ENCODE measurements at regions not wholly inside any gene's neighbourhood (a gene's known extent, or its start where the extent isn't known, plus 50 kb on each side); places are given as distances from the start of the nearest gene placed in this dataset.
"Not testable (repeated sequence)": the region's sequence is repeated elsewhere in the genome, so short reads cannot be mapped to it uniquely, and the experiment has no call there.

DNA sequence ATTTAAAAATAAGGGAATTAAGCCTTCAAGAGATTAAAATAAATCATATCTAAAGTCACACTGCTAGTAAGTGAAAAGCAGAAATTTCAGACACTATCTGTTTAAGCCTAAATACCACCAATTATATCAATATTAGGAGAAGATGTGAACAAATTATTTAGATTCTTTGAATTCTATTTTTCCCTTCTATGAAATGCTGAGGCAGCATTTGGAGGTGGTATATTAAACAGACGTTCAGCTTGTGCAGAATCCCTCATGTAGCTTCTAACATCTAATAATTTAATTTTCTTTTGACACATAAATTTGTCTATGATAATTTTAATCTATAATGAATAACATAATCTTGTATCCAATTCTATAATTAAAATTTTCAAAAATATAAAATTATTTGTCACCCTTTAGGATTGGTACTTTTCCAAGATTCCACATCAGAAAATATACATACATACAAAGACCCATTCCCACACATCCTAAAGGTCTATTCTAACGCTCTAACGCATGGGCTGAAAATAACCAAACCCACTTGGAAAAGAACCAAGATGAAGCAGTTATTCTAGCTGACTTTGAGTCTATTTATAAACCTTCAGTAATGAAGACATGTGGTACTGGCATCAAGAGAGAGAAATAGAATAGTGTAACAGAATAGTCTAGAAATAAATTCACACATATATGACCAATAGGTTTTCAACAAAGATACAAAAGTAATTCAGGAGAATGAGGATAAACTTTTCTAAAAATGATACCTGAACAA lies 751.8 kb downstream of the GALC start:
- DNase-seq (ENCODE audit: low read depth in 2 of 2), result no peak

GRCh38 chr14:87240319-87240718 lies 752.7 kb downstream of the GALC start:
- DNase-seq (ENCODE audit: low read depth in 2 of 2), result not testable (repeated sequence)

GRCh38 chr14:87233806-87234384 lies 759.1 kb downstream of the GALC start:
- DNase-seq (ENCODE audit: low read depth in 2 of 2), result no peak

DNA sequence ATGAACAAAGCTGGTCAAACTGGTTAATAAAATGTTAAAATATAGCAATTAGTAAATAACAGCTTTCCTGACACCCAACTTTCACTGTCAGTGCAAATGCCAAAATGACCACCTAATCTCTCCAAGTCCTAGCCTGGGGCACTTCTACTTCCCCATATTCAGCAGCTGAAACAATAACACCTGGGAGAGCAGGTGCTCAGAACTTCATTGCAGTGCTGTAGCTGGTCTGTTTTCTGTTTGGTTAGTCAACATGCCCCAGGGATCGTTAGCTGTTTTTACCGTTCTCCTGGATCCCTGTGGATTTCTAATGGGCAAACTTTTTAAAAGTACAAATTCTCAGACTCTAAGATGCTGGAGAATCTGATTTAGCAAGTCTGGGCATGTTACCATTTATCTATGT lies 759.7 kb downstream of the GALC start:
- DNase-seq (ENCODE audit: low read depth in 2 of 2), result no peak

GRCh38 chr14:87231336-87232026 lies 761.5 kb downstream of the GALC start:
- DNase-seq (ENCODE audit: low read depth in 2 of 2), result no peak

DNA sequence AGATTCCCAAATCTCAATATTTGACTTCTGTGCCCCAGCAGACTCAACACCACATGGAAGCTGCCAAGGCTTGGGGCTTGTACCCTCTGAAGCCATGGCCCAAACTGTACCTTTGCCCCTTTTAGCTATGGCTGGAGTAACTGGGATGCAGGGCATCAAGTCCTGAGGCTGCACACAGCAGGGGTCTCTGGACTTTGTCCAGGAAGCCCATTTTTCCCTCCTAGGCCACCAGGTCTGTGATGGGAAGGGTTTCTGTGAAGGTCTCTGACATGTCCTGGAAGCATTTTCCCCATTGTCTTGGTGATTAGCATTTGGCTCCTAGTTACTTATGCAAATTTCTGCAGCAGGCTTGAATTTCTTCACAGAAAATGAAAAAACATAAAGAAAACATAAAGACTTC lies 762.3 kb downstream of the GALC start:
- no peak for DNase-seq (ENCODE audit: low read depth in 2 of 2)

GRCh38 chr14:87229131-87229530 lies 763.9 kb downstream of the GALC start:
- no peak for DNase-seq (ENCODE audit: low read depth in 2 of 2)

- DNase-seq (ENCODE audit: low read depth in 2 of 2), result no peak
Measured at GRCh38 chr14:87217023-87217422, 776.0 kb downstream of the GALC start.

DNA sequence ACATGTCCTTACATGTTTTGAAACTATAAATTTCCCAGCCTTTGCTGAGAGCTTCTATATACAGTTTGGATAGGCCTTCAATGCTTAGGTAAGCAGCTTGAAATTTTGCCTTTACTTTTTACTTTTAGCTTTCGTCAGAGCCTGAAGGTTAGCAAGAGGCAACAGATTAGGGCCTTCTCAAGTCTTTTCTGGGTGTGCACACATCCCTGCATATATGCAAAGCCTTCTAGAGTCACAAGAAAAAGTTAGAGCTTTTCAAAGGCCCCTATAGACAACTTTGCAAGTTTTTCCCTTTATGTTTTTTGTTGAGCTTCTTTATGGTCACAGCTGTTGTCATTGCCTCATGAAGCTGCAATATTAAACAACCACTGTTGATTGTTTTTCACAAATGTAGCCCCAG lies 778.4 kb downstream of the GALC start:
- no peak for DNase-seq (ENCODE audit: low read depth in 2 of 2)

- no peak for DNase-seq (ENCODE audit: low read depth in 2 of 2)
Measured at GRCh38 chr14:87207756-87208155, 785.2 kb downstream of the GALC start.

DNA sequence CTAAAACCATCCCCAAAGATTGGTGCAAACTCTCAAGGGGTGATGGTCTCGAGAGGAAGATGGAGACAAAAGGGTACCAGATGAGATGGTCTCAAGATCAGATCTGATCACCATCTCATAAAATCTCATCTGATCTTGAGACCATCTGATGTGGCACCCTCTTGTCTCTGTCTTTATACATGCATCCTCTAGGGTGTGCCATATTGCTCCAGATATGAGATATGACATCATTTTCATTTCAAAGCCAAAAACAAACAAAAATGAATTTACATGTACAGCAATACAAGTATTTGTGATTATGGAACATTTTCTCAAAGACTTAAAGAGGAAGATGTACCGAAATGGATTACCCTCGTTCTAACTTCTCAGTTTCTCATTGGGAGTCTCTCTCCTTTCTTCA lies 787.2 kb downstream of the GALC start:
- DNase-seq (ENCODE audit: low read depth in 2 of 2), result no peak

DNA sequence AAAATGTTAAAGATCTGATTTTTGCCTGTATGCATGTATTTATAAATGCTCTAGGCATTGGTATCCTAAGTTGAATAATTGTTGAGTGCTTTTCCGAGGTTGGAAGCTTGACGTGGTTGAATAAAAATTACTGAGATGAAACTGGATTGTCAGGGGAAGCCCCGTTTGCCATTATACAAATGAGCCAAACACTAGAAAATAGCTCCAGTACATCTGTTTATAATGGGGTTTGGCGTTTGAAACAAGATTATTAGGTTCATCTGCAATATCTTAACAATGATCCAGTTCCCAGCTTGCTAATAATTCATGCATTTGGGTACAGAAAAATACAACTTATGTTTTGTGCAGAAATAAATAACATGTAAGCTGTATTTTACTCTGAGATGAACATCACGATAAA lies 789.6 kb downstream of the GALC start:
- no peak for DNase-seq (ENCODE audit: low read depth in 2 of 2)

DNA sequence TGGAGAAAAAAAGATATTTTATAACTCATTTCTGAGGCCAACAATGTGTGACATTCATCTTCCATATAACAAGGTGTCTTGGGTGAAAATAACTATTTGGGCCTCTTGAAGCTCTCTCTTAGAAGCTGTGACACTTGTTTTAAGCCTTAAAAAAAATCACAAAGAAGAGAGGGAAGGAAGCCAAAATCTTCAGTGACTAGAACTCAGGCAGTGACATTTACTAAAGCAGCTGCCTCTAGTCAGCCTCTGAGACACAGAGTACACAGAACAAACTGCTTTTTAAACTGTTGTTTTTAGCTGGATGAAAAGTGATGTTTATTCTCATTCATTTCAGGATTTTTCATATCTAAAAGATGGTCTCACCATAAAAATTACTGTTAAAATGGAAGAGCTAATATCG lies 793.6 kb downstream of the GALC start:
- DNase-seq (ENCODE audit: low read depth in 2 of 2), result no peak

- no peak for DNase-seq (ENCODE audit: low read depth in 2 of 2)
Measured at GRCh38 chr14:87196436-87196835, 796.5 kb downstream of the GALC start.

- no peak for DNase-seq (ENCODE audit: low read depth in 2 of 2)
Measured at GRCh38 chr14:87187786-87188185, 805.2 kb downstream of the GALC start.

GRCh38 chr14:87186737-87187136 lies 806.2 kb downstream of the GALC start:
- DNase-seq (ENCODE audit: low read depth in 2 of 2), result no peak

DNA sequence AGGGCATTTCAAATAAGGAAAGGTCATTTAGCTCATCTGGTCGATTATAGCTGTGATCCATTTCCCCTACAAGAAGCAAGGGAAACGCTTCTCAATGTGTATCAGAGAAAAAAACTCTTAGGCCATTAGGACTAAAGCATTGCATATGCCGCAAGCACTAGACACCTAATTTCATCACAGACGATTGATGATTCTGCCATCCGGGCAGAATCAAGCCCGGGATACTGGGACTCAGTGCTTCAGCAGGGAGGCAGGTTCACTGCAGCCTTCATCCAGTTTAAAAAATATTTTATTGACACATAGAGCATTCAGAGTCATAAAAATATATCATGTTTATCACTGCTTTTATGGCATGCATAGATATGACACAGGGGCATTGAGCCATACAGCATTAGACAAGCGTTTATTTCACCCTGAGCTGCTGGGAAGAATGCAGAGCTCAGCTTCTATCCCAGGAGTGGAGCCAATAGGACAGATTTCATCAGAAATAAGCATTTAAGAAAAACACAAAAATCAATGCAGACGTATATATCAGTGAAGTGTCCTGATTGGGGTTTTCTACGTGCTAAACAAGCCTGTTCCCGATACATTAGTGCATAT lies 806.9 kb downstream of the GALC start:
- DNase-seq (ENCODE audit: low read depth in 2 of 2), result no peak

GRCh38 chr14:87184180-87184579 lies 808.8 kb downstream of the GALC start:
- no peak for DNase-seq (ENCODE audit: low read depth in 2 of 2)

DNA sequence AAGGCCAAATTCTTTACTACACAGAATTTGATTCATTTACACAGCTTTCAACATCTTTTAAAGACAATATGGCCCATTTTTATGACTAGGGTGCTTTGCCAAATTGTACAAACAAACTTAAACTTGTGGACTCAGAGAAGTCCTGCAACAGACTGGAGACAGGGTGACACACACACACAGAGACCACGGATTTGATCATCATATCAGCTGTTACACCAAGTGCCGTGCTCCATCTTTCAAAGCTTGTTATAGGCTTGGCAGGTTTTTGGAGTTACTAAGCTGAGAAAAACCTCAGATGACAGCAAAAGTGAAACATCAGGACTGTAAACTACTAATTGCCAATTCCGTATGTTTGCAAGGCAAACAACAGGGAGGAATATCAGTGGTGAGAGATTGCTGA lies 811.7 kb downstream of the GALC start:
- no peak for DNase-seq (ENCODE audit: low read depth in 2 of 2)

DNA sequence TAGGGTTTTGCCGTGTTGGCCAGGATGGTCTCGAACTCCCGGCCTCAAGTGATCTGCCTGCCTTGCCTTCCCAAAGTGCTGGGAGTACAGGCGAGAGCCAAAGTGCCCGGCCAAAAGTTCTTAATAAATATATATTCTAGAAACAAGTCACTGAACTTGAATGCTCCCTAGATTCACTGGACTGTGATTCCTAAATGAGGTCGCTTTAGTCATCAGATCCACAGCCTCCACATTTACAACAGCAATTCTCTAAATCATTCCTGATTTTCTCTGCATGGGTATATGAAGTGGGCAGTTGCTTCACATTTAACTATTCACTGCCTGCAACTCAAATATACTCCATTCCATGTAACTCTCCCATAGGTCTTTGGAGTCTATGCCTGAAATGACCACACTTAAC lies 813.0 kb downstream of the GALC start:
- DNase-seq (ENCODE audit: low read depth in 2 of 2), result no peak

GRCh38 chr14:87178277-87178676 lies 814.7 kb downstream of the GALC start:
- no peak for DNase-seq (ENCODE audit: low read depth in 2 of 2)

GRCh38 chr14:87175175-87175574 lies 817.8 kb downstream of the GALC start:
- DNase-seq (ENCODE audit: low read depth in 2 of 2), result no peak

GRCh38 chr14:87171141-87171540 lies 821.8 kb downstream of the GALC start:
- no peak for DNase-seq (ENCODE audit: low read depth in 2 of 2)

Measured in stimulated activated CD4-positive, alpha-beta T cell treated with anti-CD3 and anti-CD28 coated beads, Interleukin-4, amount 100 ng/mL, for 48 hours (primary cell).